Breast epithelium (tissue), 3 donors: ENCODE measurements at regions not wholly inside any gene's neighbourhood (a gene's known extent, or its start where the extent isn't known, plus 50 kb on each side); places are given as distances from the start of the nearest gene placed in this dataset.

Experiments used
- POLR2A ChIP-seq: fragments of 450-650 bp; IDR thresholded peaks from one replicate; pipeline ENCODE4 v1.6.1; 2016; ENCODE audit warnings: antibody characterized with exemption, mild to moderate bottlenecking, moderate library complexity
- TF ChIP-seq, protein P1 (sequence below), 3 donors: fragments of 450-650 bp; IDR thresholded peaks; one replicate each; pipeline ENCODE4 v1.5.1; 2016 to 2017; ENCODE audit warnings: antibody characterized with exemption in 3 of 3, mild to moderate bottlenecking in 3 of 3, moderate library complexity in 3 of 3

- TF ChIP-seq, protein P1, sequence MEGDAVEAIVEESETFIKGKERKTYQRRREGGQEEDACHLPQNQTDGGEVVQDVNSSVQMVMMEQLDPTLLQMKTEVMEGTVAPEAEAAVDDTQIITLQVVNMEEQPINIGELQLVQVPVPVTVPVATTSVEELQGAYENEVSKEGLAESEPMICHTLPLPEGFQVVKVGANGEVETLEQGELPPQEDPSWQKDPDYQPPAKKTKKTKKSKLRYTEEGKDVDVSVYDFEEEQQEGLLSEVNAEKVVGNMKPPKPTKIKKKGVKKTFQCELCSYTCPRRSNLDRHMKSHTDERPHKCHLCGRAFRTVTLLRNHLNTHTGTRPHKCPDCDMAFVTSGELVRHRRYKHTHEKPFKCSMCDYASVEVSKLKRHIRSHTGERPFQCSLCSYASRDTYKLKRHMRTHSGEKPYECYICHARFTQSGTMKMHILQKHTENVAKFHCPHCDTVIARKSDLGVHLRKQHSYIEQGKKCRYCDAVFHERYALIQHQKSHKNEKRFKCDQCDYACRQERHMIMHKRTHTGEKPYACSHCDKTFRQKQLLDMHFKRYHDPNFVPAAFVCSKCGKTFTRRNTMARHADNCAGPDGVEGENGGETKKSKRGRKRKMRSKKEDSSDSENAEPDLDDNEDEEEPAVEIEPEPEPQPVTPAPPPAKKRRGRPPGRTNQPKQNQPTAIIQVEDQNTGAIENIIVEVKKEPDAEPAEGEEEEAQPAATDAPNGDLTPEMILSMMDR (IDR thresholded peaks at IDR 0.05) = no peak
- TF ChIP-seq POLR2A = no peak
These were observed 109.1 kb upstream of the OLIG2 start for GRCh38 chr21:32916522-32917099.
